22Rv1 (cell line): ENCODE measurements at regions not wholly inside any gene's neighbourhood (a gene's known extent, or its start where the extent isn't known, plus 50 kb on each side); places are given as distances from the start of the nearest gene placed in this dataset.

Source experiments
- ZFX ChIP-seq: fragments of 450-650 bp; IDR thresholded peaks from 2 replicates; pipeline ENCODE4 v1.6.1; 2017; ENCODE audit warnings: antibody characterized with exemption, borderline replicate concordance
- TF ChIP-seq, protein P1 (sequence below): fragments of 450-650 bp; IDR thresholded peaks from 2 replicates; pipeline ENCODE4 v1.5.1; 2017; ENCODE audit warnings: mild to moderate bottlenecking

- TF ChIP-seq, protein P1, sequence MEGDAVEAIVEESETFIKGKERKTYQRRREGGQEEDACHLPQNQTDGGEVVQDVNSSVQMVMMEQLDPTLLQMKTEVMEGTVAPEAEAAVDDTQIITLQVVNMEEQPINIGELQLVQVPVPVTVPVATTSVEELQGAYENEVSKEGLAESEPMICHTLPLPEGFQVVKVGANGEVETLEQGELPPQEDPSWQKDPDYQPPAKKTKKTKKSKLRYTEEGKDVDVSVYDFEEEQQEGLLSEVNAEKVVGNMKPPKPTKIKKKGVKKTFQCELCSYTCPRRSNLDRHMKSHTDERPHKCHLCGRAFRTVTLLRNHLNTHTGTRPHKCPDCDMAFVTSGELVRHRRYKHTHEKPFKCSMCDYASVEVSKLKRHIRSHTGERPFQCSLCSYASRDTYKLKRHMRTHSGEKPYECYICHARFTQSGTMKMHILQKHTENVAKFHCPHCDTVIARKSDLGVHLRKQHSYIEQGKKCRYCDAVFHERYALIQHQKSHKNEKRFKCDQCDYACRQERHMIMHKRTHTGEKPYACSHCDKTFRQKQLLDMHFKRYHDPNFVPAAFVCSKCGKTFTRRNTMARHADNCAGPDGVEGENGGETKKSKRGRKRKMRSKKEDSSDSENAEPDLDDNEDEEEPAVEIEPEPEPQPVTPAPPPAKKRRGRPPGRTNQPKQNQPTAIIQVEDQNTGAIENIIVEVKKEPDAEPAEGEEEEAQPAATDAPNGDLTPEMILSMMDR, result no peak
- TF ChIP-seq ZFX, result no peak
Observed at GRCh38 chr20:6588296-6588695, 179.2 kb upstream of the BMP2 start.
